Rectal smooth muscle tissue (tissue), 1 donor: ENCODE measurements at regions not wholly inside any gene's neighbourhood (a gene's known extent, or its start where the extent isn't known, plus 50 kb on each side); places are given as distances from the start of the nearest gene placed in this dataset.

Source experiments
- H3K27ac ChIP-seq: one replicate; pipeline ENCODE4 v1.7.0; 2013; ENCODE audit warnings: low read depth, low read length, inconsistent platforms
- H3K27me3 ChIP-seq: one replicate; pipeline ENCODE4 v1.7.0; 2013; ENCODE audit warnings: low read length; ENCODE audit not compliant: control insufficient read depth, insufficient read depth
- H3K36me3 ChIP-seq: one replicate; pipeline ENCODE4 v1.7.0; 2013; ENCODE audit warnings: low read length; ENCODE audit not compliant: control insufficient read depth, insufficient read depth
- H3K4me1 ChIP-seq: one replicate; pipeline ENCODE4 v1.7.0; 2013; ENCODE audit warnings: low read length; ENCODE audit not compliant: control insufficient read depth, insufficient read depth
- H3K4me3 ChIP-seq: one replicate; pipeline ENCODE4 v1.7.0; 2013; ENCODE audit warnings: low read length
- H3K9ac ChIP-seq: one replicate; pipeline ENCODE4 v1.7.0; 2013; ENCODE audit warnings: low read length

DNA sequence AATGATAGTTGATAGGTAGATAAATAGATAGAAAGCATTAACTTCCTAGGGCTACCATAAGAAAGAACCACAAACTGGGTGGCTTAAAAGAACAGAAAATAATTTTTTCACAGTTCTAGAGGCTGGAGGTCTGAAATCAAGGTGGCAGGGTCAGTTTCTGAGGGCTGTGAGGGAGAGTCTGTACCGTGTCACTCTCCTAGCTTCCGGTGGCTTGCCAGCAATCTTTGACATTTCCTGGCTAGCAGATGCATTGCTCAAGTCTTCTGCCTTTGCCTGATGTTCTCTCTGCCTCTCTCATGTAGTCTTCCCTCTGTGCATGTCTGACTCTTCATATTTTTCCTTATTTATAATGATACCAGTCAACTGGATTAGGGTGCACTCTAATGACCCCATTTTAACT is 1132.7 kb downstream of the CDH9 start:
- H3K36me3 ChIP-seq = no peaks in the 10 kb centered on the region
- no peak overlapping the region for H3K4me3 ChIP-seq
- H3K4me1 ChIP-seq = no peaks in the 10 kb centered on the region
- no peak overlapping the region for H3K9ac ChIP-seq
- H3K27ac ChIP-seq = no peak overlapping the region
- H3K27me3 ChIP-seq = no peaks in the 10 kb centered on the region

DNA sequence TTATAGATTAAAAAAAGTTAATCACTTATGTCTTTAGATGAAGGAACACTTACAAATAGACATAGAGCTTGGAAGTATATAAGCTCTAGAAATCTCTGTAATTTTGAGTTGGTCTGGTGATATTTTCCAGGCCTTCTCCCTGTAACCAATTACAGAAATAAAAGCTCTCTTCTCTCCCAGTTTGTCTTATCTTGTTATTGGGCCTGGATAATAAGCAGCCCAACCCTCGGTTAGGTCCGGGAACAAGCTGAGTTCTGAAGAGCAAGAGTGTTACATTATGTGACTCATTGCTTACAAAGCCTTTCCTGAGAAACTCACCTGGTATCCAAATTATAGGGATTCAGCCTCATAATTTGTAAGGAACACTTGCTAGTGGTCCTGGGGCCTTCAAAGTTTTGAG is 1146.2 kb downstream of the CDH9 start:
- Histone ChIP-seq H3K4me3 (no peak overlapping the region), H3K9ac (no peak overlapping the region), H3K4me1 (no peaks in the 10 kb centered on the region), H3K27ac (no peak overlapping the region), H3K36me3 (no peaks in the 10 kb centered on the region), H3K27me3 (no peaks in the 10 kb centered on the region)

DNA sequence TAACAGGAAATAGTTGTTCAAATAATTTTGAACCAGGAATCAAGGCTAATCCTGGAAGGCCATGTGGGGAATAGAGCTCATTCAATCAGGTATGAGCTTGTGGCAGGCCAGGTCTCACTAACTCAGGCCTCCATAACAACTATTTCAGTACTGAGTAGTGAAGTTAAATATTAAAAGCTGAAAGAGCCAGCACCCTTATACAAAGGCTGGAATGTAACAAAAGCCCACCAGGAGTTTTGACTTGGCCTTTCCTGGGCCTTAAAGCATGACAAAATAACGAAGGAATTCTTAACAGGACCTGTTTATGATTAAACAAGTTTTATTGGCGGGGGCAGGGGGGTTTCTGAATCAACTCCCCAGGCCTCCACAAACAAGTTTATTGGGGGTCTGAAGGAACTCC is 1146.7 kb downstream of the CDH9 start:
- Histone ChIP-seq H3K27me3 (no peaks in the 10 kb centered on the region), H3K4me1 (no peaks in the 10 kb centered on the region), H3K4me3 (no peak overlapping the region), H3K9ac (no peak overlapping the region), H3K27ac (no peak overlapping the region), H3K36me3 (no peaks in the 10 kb centered on the region)

DNA sequence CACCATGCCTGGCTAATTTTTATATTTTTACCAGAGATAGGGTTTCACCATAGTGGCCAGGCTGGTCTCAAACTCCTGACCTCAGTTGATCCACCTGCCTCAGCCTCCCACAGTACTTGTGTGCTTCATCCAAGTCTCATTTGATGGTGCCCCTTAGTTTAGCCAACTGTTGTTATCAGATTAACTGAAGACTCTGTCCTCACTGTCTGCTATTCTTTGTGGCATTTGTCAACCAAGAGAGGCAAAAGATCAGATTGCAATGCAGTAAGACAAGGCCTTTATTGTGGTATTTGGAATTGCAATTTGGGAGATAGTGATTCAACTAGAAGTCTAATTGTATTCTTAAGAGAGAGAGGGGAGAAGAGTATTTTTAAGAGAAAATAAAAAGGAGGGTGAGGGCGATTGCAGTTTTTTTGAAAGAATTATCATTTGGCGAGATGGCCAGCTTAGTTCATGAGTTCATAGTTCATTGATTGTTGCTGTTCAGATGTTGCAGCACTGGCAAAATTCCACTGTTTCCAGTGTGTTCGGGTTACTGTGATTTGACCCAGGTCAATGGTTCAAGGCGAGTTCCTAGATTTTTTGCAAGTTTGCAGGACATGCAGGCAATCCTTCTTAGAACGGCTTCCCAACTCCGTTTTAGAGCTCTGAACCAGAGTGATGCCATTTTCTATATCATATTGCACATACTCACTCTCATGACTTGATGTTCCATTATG is 1156.9 kb downstream of the CDH9 start:
- Histone ChIP-seq H3K27me3 (no peaks in the 10 kb centered on the region), H3K36me3 (no peaks in the 10 kb centered on the region), H3K27ac (no peak overlapping the region), H3K9ac (no peak overlapping the region), H3K4me3 (no peak overlapping the region), H3K4me1 (no peaks in the 10 kb centered on the region)

DNA sequence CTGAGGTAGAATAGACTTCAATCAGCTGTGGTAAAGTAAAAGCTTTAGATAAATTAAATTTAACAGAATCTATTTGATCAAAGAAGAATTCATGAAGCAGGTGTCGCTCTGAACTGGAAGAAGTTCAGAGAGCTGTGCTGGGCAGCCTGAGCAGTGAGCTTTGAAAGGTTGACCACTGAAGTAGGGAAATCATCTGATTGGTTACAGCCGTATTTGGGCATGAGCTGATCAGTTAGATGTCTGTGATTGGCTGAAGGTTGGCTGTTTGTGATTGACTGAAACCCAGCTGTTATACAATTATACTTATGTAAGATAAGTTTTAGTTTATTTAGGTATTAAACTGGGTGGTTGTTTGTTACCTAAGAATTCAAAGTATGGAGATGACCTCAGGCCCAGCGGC is 1174.6 kb downstream of the CDH9 start:
- Histone ChIP-seq H3K4me1 (no peaks in the 10 kb centered on the region), H3K27me3 (no peaks in the 10 kb centered on the region), H3K9ac (no peak overlapping the region), H3K36me3 (no peaks in the 10 kb centered on the region), H3K27ac (no peak overlapping the region), H3K4me3 (no peak overlapping the region)

DNA sequence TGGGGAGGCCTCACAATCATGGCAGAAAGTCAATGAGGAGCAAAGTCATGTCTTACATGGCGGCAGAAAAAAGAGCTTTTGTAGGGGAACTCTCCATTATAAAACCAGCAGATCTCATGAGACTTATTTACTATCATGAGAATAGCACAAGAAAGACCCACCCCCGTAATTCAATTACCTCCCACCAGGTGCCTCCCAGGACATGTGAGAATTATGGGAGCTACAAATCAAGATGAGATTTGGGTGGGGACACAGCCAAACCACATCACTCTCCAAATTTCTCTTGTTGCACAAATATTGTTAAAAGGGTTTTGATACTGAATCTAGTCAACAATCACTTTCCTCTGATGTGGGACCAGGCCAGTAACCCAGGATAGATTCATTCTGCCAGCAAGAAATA is 1176.1 kb downstream of the CDH9 start:
- Histone ChIP-seq H3K36me3 (no peaks in the 10 kb centered on the region), H3K9ac (no peak overlapping the region), H3K4me1 (no peaks in the 10 kb centered on the region), H3K4me3 (no peak overlapping the region), H3K27me3 (no peaks in the 10 kb centered on the region), H3K27ac (no peak overlapping the region)

DNA sequence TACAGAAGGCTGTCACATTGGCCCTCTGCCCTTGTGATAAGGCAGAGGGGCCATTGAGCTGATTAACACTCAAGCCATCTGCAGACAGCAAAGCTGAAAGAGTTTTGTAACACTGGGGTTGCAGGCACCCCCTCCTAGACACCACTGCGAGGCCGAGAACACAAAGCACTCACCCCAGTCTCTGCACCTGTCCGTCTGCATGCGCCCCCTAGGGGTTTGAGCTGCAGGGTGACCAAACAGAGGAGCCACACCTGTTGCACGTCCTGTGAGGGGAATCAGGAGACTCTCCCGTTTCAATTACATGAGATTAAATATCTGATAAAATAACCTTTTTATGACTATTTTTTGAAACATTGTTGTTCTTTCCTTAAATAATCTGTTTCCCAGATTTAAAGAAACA is 1180.4 kb downstream of the CDH9 start:
- H3K27ac ChIP-seq = no peak overlapping the region
- no peaks in the 10 kb centered on the region for H3K4me1 ChIP-seq
- H3K36me3 ChIP-seq = no peaks in the 10 kb centered on the region
- H3K9ac ChIP-seq = no peak overlapping the region
- no peaks in the 10 kb centered on the region for H3K27me3 ChIP-seq
- H3K4me3 ChIP-seq = no peak overlapping the region

DNA sequence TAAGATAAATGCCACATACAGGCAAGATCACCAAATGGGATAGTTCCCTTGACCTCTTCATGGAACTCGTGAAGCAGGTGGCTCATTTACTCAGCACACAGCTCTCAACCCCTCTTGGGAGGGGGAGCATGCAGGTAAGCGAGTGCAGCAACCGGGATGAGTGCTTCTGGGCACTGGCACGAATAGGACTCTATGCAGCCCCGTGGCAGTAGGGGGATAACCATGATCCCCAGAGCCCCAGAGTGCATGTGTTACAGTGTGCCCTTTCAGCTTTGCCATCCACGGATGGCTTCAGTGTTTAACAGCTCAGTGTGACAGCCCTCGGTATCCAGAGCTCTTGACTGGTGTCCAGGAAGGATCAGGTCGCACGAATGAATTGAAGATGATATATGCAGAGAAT is 1187.1 kb downstream of the CDH9 start:
- Histone ChIP-seq H3K9ac (no peak overlapping the region), H3K27me3 (no peaks in the 10 kb centered on the region), H3K4me1 (no peaks in the 10 kb centered on the region), H3K27ac (no peak overlapping the region), H3K4me3 (no peak overlapping the region), H3K36me3 (no peaks in the 10 kb centered on the region)

DNA sequence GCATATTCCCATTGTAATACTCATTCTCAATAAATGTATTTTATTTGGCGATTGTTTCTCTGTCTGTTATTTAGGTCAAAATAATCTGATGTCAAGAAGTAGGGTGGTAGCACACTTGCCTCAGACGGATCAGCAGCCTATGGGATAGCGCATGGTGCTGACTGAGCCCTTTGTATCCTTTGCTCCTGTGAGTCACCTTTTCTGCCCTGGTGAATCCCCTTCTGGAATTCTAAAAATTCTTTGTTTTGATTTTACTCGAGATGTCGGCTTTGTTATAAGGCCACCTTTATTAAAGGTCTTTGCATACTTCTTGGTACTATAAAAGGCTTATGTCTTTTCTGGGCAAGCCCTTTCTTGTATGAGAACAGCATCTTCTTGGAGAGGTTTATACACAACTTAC is 1187.8 kb downstream of the CDH9 start:
- H3K4me1 ChIP-seq = no peaks in the 10 kb centered on the region
- H3K4me3 ChIP-seq = no peak overlapping the region
- no peaks in the 10 kb centered on the region for H3K36me3 ChIP-seq
- H3K27ac ChIP-seq = no peak overlapping the region
- no peak overlapping the region for H3K9ac ChIP-seq
- H3K27me3 ChIP-seq = no peaks in the 10 kb centered on the region

DNA sequence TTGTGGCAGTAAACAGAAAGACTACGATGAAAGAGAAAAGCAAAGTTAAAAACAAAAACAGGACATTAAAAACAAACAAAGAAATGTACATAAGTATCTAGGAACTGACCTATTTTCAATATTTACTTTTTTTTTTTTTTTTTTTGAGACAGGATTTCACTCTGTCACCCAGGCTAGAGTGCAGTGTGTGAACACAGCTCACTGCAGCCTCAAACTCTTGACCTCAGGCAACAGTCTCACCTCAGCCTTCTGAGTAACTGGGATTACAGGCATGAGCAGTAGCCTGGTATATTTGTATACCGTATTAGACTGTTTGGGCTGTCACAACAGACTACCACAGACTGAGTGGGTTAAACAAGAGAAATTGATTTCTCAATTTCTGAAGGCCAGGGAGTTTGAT is 1189.1 kb downstream of the CDH9 start:
- Histone ChIP-seq H3K4me1 (no peaks in the 10 kb centered on the region), H3K9ac (no peak overlapping the region), H3K4me3 (no peak overlapping the region), H3K36me3 (no peaks in the 10 kb centered on the region), H3K27me3 (no peaks in the 10 kb centered on the region), H3K27ac (no peak overlapping the region)

DNA sequence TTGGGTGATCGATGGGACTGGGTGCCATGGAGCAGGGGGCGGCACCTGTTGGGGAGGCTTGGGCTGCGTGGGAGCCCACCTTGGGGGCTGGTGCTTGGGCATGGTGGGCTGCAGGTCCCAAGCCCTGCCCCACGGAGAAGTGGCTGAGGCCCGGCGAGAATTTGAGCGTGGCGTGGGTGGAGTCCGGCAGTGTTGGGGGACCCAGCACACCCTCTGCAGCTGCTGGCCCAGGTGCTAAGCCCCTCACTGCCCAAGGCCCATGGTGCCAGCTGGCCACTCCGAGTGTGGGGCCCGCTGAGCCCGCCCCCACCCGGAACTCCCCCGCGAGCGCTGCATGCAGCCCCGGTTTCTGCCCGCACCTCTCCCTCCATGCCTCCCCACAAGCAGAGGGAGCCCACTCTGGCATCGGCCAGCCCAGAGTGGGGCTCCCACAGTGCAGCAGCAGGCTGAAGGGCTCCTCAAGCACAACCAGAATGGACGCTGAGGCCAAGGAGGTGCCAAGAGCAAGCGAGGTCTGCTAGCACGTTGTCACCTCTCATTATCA is 1178.6 kb upstream of the CDH10 start:
- no peak overlapping the region for H3K4me3 ChIP-seq
- H3K27ac ChIP-seq = no peak overlapping the region
- no peak overlapping the region for H3K9ac ChIP-seq
- no peaks in the 10 kb centered on the region for H3K27me3 ChIP-seq
- H3K4me1 ChIP-seq = no peaks in the 10 kb centered on the region
- no peaks in the 10 kb centered on the region for H3K36me3 ChIP-seq
